Thoracic aorta (tissue), 2 donors: ENCODE measurements at regions not wholly inside any gene's neighbourhood (a gene's known extent, or its start where the extent isn't known, plus 50 kb on each side); places are given as distances from the start of the nearest gene placed in this dataset.

Experiments
- ATAC-seq: fragments of 150-250 bp; one replicate; pipeline ENCODE4 v1.8.0; 2017; ENCODE audit warnings: low read depth; ENCODE audit not compliant: insufficient number of reproducible peaks, low FRiP score
- DNase-seq: peaks from one replicate; pipeline ENCODE4 v3.0.0-alpha.2; 2020; ENCODE audit warnings: low spot score
- H3K27ac ChIP-seq, 2 donors: fragments of 200-600 bp; sonication (generic); 1 replicate in 1 of 2; 2 replicates in 1 of 2; pipeline ENCODE4 v1.5.1; 2016; ENCODE audit warnings: mild to moderate bottlenecking in 2 of 2, moderate library complexity in 2 of 2
- H3K27me3 ChIP-seq: fragments of 200-600 bp; sonication (generic); replicated peaks from 2 replicates; pipeline ENCODE4 v1.6.0; 2016; ENCODE audit warnings: mild to moderate bottlenecking; ENCODE audit not compliant: insufficient read depth
- H3K36me3 ChIP-seq: fragments of 200-600 bp; sonication (generic); one replicate; pipeline ENCODE4 v1.5.1; 2016
- H3K4me1 ChIP-seq, 2 donors: fragments of 200-600 bp; sonication (generic); 1 replicate in 1 of 2; 2 replicates in 1 of 2; pipeline versions ENCODE4 v1.5.1 to v1.6.0; 2016; ENCODE audit warnings: low read depth in 2 of 2, mild to moderate bottlenecking in 1 of 2; ENCODE audit not compliant: control insufficient read depth in 1 of 2
- H3K4me3 ChIP-seq: fragments of 200-600 bp; sonication (generic); 2 replicates; pipeline ENCODE4 v1.5.1; 2016; ENCODE audit warnings: mild to moderate bottlenecking
- H3K9me3 ChIP-seq: fragments of 200-600 bp; sonication (generic); 2 replicates; pipeline ENCODE4 v1.5.1; 2016
- TF ChIP-seq, protein P1 (sequence below): fragments of 200-600 bp; sonication (generic); IDR thresholded peaks from one replicate; pipeline ENCODE4 v1.5.1; 2019; ENCODE audit warnings: antibody characterized with exemption

DNA sequence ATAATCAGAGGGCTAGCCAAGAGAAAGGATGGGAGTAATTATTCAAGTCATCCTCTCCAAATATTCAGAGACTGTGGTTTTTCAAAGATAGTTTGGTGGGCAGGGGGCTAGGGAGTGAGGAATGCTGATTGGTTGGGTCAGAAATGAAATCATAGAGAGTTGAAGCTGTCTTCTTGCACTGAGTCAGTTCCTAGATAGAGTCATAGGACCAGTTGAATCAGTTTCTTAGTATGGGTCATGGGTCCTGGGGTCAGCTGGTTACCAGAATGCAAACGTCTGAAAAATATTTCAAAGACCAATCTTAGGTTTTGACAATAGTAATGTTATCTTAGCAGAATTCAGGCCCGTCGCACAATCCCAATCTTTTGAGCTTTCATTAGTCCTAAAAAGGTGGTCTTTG, 171.4 kb upstream of the SPATS2L start:
- no peak overlapping the region for H3K27ac ChIP-seq
- H3K4me3 ChIP-seq: no peak overlapping the region
- no peaks in the 10 kb centered on the region for H3K36me3 ChIP-seq
- TF ChIP-seq, protein P1, sequence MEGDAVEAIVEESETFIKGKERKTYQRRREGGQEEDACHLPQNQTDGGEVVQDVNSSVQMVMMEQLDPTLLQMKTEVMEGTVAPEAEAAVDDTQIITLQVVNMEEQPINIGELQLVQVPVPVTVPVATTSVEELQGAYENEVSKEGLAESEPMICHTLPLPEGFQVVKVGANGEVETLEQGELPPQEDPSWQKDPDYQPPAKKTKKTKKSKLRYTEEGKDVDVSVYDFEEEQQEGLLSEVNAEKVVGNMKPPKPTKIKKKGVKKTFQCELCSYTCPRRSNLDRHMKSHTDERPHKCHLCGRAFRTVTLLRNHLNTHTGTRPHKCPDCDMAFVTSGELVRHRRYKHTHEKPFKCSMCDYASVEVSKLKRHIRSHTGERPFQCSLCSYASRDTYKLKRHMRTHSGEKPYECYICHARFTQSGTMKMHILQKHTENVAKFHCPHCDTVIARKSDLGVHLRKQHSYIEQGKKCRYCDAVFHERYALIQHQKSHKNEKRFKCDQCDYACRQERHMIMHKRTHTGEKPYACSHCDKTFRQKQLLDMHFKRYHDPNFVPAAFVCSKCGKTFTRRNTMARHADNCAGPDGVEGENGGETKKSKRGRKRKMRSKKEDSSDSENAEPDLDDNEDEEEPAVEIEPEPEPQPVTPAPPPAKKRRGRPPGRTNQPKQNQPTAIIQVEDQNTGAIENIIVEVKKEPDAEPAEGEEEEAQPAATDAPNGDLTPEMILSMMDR: no peak
- no peak for DNase-seq
- no peaks in the 10 kb centered on the region for H3K27me3 ChIP-seq
- no peaks in the 10 kb centered on the region for H3K4me1 ChIP-seq
- H3K9me3 ChIP-seq: no peaks in the 10 kb centered on the region
- no peak for ATAC-seq

DNA sequence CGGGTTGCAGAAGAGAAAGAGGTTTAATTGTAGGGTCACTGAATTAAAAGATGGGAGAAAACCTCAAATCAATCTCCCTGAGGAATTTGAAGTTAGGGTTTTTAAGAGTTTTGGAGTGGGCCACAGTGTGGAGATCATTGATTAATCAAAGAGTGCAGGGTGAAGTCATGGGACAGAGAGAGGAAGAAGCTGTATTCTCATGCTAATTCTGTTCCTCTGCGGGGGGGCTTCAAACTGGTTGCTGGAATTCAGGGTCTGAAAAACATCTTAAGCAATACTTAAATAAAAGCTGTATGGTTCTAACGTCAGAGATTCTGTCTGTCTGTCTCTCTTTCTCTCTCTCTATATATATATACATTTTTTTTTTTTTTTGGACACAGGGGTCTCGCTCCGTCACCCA, 169.8 kb upstream of the SPATS2L start:
- TF ChIP-seq, protein P1: no peak
- no peak for ATAC-seq
- Histone ChIP-seq H3K27me3 (no peaks in the 10 kb centered on the region), H3K4me3 (no peak overlapping the region), H3K36me3 (no peaks in the 10 kb centered on the region), H3K27ac (no peak overlapping the region), H3K9me3 (no peaks in the 10 kb centered on the region), H3K4me1 (no peaks in the 10 kb centered on the region)
- no peak for DNase-seq

- Histone ChIP-seq H3K9me3 (no peaks in the 10 kb centered on the region), H3K27me3 (no peaks in the 10 kb centered on the region), H3K36me3 (no peaks in the 10 kb centered on the region), H3K4me3 (no peak overlapping the region), H3K4me1 (no peaks in the 10 kb centered on the region), H3K27ac (no peak overlapping the region)
- TF ChIP-seq, protein P1: no peak
- DNase-seq (no peak), ATAC-seq (no peak)
Measured at GRCh38 chr2:200137271-200137670, 169.2 kb upstream of the SPATS2L start.

DNA sequence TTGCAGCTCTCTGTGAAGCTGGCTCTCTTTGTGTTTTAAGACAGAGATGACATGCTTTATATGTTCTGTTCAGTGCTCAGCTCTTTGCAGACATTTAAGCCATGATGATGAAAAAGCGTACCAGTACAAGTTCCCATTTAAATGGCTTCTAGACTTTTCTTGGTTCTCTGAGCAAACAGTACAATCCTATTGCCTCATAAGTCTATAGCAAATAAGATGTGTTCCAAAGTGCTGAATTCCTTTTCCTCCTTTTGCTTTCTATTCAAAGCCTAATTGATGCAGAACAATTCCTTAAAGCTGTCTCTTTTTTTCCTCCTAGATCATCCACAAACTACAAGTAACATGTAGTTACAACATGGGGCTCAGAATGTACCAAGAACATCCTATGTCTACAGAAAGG, 168.8 kb upstream of the SPATS2L start:
- H3K36me3 ChIP-seq: no peaks in the 10 kb centered on the region
- H3K9me3 ChIP-seq: no peaks in the 10 kb centered on the region
- no peaks in the 10 kb centered on the region for H3K4me1 ChIP-seq
- TF ChIP-seq, protein P1: no peak
- H3K4me3 ChIP-seq: no peak overlapping the region
- DNase-seq: no peak
- ATAC-seq: no peak
- no peaks in the 10 kb centered on the region for H3K27me3 ChIP-seq
- no peak overlapping the region for H3K27ac ChIP-seq

GRCh38 chr2:200138391-200139124, 167.9 kb upstream of the SPATS2L start:
- Histone ChIP-seq H3K4me3 (no peak overlapping the region), H3K27ac (no peak overlapping the region), H3K27me3 (no peaks in the 10 kb centered on the region), H3K36me3 (no peaks in the 10 kb centered on the region), H3K4me1 (no peaks in the 10 kb centered on the region), H3K9me3 (no peaks in the 10 kb centered on the region)
- TF ChIP-seq, protein P1: no peak
- ATAC-seq: no peak
- DNase-seq: no peak
